Nephron progenitor cell (in vitro differentiated cells): ENCODE measurements at regions not wholly inside any gene's neighbourhood (a gene's known extent, or its start where the extent isn't known, plus 50 kb on each side); places are given as distances from the start of the nearest gene placed in this dataset.

Source experiments
- DNase-seq: peaks from one replicate; pipeline ENCODE4 v3.0.0; 2021
- H3K27ac Mint-ChIP-seq: 2 replicates; pipeline ENCODE4 v1.8.0; 2021; ENCODE audit warnings: mild to moderate bottlenecking, moderate library complexity, mixed read lengths
- H3K27me3 Mint-ChIP-seq: 2 replicates; pipeline ENCODE4 v1.8.0; 2021; ENCODE audit warnings: mild to moderate bottlenecking, low read depth, mixed read lengths; ENCODE audit not compliant: poor library complexity
- H3K36me3 Mint-ChIP-seq: 2 replicates; pipeline ENCODE4 v1.8.0; 2021; ENCODE audit warnings: low read depth, mixed read lengths
- H3K4me1 Mint-ChIP-seq: 2 replicates; pipeline ENCODE4 v1.8.0; 2021; ENCODE audit warnings: mixed read lengths
- H3K4me3 Mint-ChIP-seq: 2 replicates; pipeline ENCODE4 v1.8.0; 2021; ENCODE audit warnings: mild to moderate bottlenecking, moderate library complexity, mixed read lengths
- H3K9me3 Mint-ChIP-seq: 2 replicates; pipeline ENCODE4 v1.8.0; 2021; ENCODE audit warnings: mild to moderate bottlenecking, moderate library complexity, mixed read lengths
- TF ChIP-seq, protein P1 (sequence below): fragments of 200-600 bp; sonication (generic); IDR thresholded peaks from 2 replicates; pipeline ENCODE4 v1.5.0; 2021; ENCODE audit warnings: antibody characterized with exemption

DNA sequence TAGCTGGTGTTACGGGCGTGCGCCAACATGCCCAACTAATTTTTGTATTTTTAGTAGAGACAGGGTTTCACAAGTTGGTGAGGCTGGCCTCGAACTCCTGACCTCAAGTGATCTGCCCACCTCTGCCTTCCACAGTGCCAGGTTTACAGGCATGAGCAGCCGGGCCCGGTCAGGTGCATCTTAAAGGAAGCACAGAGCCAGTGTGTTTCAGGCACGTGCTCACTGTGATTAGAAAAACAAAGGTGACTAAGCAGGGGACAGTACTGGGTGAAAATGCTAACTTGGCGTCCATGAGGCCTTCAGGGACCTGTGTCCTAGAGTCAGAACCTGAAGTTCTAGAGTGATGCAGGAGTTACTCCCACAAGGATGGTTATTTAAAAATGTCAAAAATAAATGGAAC lies 60.0 kb upstream of the GJA8 start:
- H3K4me3 Mint-ChIP-seq, result no peak overlapping the region
- H3K4me1 Mint-ChIP-seq, result peaks cover 8% of the 10 kb centered on the region
- TF ChIP-seq, protein P1, sequence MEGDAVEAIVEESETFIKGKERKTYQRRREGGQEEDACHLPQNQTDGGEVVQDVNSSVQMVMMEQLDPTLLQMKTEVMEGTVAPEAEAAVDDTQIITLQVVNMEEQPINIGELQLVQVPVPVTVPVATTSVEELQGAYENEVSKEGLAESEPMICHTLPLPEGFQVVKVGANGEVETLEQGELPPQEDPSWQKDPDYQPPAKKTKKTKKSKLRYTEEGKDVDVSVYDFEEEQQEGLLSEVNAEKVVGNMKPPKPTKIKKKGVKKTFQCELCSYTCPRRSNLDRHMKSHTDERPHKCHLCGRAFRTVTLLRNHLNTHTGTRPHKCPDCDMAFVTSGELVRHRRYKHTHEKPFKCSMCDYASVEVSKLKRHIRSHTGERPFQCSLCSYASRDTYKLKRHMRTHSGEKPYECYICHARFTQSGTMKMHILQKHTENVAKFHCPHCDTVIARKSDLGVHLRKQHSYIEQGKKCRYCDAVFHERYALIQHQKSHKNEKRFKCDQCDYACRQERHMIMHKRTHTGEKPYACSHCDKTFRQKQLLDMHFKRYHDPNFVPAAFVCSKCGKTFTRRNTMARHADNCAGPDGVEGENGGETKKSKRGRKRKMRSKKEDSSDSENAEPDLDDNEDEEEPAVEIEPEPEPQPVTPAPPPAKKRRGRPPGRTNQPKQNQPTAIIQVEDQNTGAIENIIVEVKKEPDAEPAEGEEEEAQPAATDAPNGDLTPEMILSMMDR, result no peak
- H3K27me3 Mint-ChIP-seq, result no peaks in the 10 kb centered on the region
- no peaks in the 10 kb centered on the region for H3K36me3 Mint-ChIP-seq
- no peaks in the 10 kb centered on the region for H3K9me3 Mint-ChIP-seq
- H3K27ac Mint-ChIP-seq, result no peak overlapping the region
- DNase-seq, result no peak

DNA sequence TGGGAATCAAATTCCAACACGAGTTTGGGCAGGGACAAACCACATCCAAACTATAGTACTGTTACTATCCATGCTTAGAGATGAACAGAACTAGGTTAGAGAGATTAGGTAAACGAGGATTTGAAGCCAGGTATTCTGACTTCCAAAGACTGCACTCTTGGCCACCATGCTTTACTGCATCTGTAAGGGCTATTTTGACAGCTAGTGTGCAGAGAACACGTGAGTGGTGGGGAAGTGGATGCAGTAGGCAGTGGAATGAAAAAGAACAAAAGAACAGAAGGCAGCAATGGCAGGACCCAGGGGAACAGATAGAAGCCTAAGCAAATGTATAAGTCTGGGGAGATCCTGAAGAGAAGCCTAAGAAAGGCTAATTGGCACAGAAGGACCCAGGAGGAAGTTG lies 59.1 kb upstream of the GJA8 start:
- no peak for DNase-seq
- Mint-ChIP-seq H3K4me1 (peaks cover 12% of the 10 kb centered on the region), H3K27ac (no peak overlapping the region), H3K36me3 (no peaks in the 10 kb centered on the region), H3K27me3 (peaks cover under 1% of the 10 kb centered on the region), H3K4me3 (no peak overlapping the region), H3K9me3 (no peaks in the 10 kb centered on the region)
- TF ChIP-seq, protein P1, result no peak

DNA sequence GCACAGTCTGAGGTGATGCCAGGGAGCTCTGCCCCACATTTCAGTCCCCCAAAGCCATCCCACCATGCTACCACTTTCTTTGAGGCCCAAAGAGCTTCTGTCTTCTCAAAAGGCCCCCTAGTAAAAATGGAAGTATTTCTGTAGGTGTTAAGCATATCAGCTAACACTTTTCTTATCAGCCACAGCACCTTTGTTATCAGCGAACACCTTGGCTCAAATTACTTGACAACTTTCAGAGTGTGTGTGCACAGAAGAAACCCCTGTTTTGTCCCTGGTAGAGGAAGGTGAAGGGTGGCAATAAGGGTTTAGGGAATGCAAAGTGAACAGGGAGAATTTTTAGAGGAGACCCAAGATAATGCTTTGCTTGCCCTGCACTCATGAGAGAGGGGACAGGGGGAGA lies 54.8 kb upstream of the GJA8 start:
- H3K27ac Mint-ChIP-seq, result no peak overlapping the region
- H3K4me1 Mint-ChIP-seq, result peaks cover 19% of the 10 kb centered on the region

DNA sequence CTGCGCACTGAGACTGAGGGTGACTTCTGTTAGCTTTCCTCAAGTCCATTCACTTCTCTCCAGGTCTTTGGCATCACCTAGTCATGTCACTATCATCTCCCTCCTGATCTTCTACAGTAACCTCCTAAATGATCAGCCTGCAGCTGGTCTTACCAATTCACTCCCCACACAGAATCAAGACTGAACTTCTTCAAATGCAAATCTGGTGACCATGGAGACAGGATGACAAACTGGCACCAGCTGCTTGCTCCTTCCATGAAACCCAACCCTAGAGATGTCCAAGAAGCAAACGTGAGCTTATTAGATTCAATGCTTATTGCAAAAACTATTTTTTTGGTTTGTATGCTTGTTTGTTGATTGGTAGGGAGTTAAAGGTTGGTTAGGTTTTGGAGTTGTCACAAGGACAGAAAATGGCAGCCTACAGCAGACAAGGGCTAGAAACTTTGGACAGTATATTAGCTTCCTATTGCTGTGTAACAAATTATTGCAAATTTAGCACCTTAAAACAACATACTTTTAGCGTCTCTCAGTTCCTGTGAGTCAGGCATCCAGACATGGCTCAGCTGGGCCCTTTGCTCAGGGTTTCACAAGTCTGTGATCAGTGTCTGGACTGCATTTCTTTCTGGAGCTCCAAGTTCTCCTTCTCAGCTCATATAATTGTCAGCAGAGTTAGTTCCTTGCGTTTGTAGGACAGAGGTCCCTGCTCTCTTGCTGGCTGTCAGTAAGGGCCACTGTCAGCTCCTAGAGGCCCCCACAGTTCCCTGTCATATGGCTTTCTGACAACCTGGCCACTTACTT lies 53.3 kb upstream of the GJA8 start:
- no peak for DNase-seq
- Mint-ChIP-seq H3K9me3 (no peaks in the 10 kb centered on the region), H3K27ac (no peak overlapping the region), H3K4me3 (no peak overlapping the region), H3K27me3 (peaks cover 3% of the 10 kb centered on the region), H3K36me3 (no peaks in the 10 kb centered on the region), H3K4me1 (peaks cover 26% of the 10 kb centered on the region)
- TF ChIP-seq, protein P1, result no peak

More for the DNA sequence above, 54.8 kb upstream of the GJA8 start:
- H3K27me3 Mint-ChIP-seq, result peaks cover 3% of the 10 kb centered on the region
- H3K36me3 Mint-ChIP-seq, result no peaks in the 10 kb centered on the region
- DNase-seq, result no peak
- H3K4me3 Mint-ChIP-seq, result no peak overlapping the region
- H3K9me3 Mint-ChIP-seq, result no peaks in the 10 kb centered on the region
- TF ChIP-seq, protein P1, result no peak

- DNase-seq, result no peak
- Mint-ChIP-seq H3K27ac (no peak overlapping the region), H3K4me3 (no peak overlapping the region), H3K27me3 (peaks cover 3% of the 10 kb centered on the region), H3K36me3 (no peaks in the 10 kb centered on the region), H3K4me1 (peaks cover 30% of the 10 kb centered on the region), H3K9me3 (no peaks in the 10 kb centered on the region)
- TF ChIP-seq, protein P1, result no peak
These were observed 51.9 kb upstream of the GJA8 start for GRCh38 chr1:147850737-147851136.

DNA sequence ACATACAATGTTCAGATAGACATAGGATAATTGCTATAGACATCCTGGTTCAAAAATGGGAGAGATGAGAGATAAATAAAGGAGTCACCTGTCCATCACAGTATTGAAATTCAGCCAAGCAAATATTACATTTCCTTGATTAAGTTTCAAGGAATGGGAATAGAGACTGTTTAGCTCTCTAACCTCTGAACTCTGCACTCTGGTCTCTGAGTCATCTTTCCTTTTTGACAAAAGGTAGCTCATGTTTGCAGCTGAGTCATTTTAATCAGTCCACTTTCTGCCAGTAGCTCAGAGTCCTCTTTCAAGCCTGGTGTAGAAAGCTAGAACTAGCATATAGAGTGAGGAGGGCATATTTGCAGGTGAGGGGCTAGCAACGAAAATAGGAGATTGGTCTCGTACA lies 51.4 kb upstream of the GJA8 start:
- Mint-ChIP-seq H3K36me3 (no peaks in the 10 kb centered on the region), H3K27ac (no peak overlapping the region), H3K9me3 (peaks cover 4% of the 10 kb centered on the region), H3K27me3 (peaks cover 3% of the 10 kb centered on the region), H3K4me3 (no peak overlapping the region), H3K4me1 (peaks cover 27% of the 10 kb centered on the region)
- DNase-seq, result no peak
- TF ChIP-seq, protein P1, result no peak
